HG03108 (cell line): ENCODE measurements at regions not wholly inside any gene's neighbourhood (a gene's known extent, or its start where the extent isn't known, plus 50 kb on each side); places are given as distances from the start of the nearest gene placed in this dataset.
"Not testable (repeated sequence)": the region's sequence is repeated elsewhere in the genome, so short reads cannot be mapped to it uniquely, and the experiment has no call there.

Source experiments
- ATAC-seq: cut with Tn5 transposase; IDR thresholded peaks from one replicate; pipeline ENCODE4 v1.9.1; 2021; ENCODE audit warnings: moderate library complexity; ENCODE audit not compliant: unreplicated experiment

GRCh38 chr9:40097992-40098391, 742.5 kb downstream of the SPATA31A1 start:
- not testable (repeated sequence) for ATAC-seq

GRCh38 chr9:40106003-40106782, 750.7 kb downstream of the SPATA31A1 start:
- ATAC-seq = peak; percentile 64

GRCh38 chr9:40106783-40107248, 751.3 kb downstream of the SPATA31A1 start:
- not testable (repeated sequence) for ATAC-seq

- ATAC-seq = not testable (repeated sequence)
These were observed 751.8 kb downstream of the SPATA31A1 start for GRCh38 chr9:40107251-40107650.

GRCh38 chr9:40108465-40108864, 753.0 kb downstream of the SPATA31A1 start:
- ATAC-seq = not testable (repeated sequence)

- not testable (repeated sequence) for ATAC-seq
These were observed 755.3 kb downstream of the SPATA31A1 start for GRCh38 chr9:40110751-40111150.

- not testable (repeated sequence) for ATAC-seq
These were observed 756.1 kb downstream of the SPATA31A1 start for GRCh38 chr9:40111571-40111970.

- not testable (repeated sequence) for ATAC-seq
These were observed 775.1 kb downstream of the SPATA31A1 start for GRCh38 chr9:40130598-40130997.

GRCh38 chr9:40169204-40169603, 813.7 kb downstream of the SPATA31A1 start:
- peak; percentile 64 for ATAC-seq

GRCh38 chr9:40173316-40173715, 817.8 kb downstream of the SPATA31A1 start:
- not testable (repeated sequence) for ATAC-seq

- not testable (repeated sequence) for ATAC-seq
These were observed 818.6 kb downstream of the SPATA31A1 start for GRCh38 chr9:40174035-40174434.

- not testable (repeated sequence) for ATAC-seq
These were observed 821.9 kb downstream of the SPATA31A1 start for GRCh38 chr9:40177403-40177802.

- ATAC-seq = not testable (repeated sequence)
These were observed 835.9 kb downstream of the SPATA31A1 start for GRCh38 chr9:40191403-40191802.

GRCh38 chr9:40192162-40192561, 836.7 kb downstream of the SPATA31A1 start:
- ATAC-seq = not testable (repeated sequence)

- not testable (repeated sequence) for ATAC-seq
These were observed 840.8 kb downstream of the SPATA31A1 start for GRCh38 chr9:40196165-40196714.

GRCh38 chr9:40196803-40197202, 841.3 kb downstream of the SPATA31A1 start:
- not testable (repeated sequence) for ATAC-seq

GRCh38 chr9:40221596-40222233, 866.2 kb downstream of the SPATA31A1 start:
- not testable (repeated sequence) for ATAC-seq

GRCh38 chr9:40222617-40223200, 867.2 kb downstream of the SPATA31A1 start:
- not testable (repeated sequence) for ATAC-seq

- not testable (repeated sequence) for ATAC-seq
These were observed 867.9 kb downstream of the SPATA31A1 start for GRCh38 chr9:40223353-40223752.
